ENCODE measurements at regions not wholly inside any gene's neighbourhood (a gene's known extent, or its start where the extent isn't known, plus 50 kb on each side); places are given as distances from the start of the nearest gene placed in this dataset.

DNA sequence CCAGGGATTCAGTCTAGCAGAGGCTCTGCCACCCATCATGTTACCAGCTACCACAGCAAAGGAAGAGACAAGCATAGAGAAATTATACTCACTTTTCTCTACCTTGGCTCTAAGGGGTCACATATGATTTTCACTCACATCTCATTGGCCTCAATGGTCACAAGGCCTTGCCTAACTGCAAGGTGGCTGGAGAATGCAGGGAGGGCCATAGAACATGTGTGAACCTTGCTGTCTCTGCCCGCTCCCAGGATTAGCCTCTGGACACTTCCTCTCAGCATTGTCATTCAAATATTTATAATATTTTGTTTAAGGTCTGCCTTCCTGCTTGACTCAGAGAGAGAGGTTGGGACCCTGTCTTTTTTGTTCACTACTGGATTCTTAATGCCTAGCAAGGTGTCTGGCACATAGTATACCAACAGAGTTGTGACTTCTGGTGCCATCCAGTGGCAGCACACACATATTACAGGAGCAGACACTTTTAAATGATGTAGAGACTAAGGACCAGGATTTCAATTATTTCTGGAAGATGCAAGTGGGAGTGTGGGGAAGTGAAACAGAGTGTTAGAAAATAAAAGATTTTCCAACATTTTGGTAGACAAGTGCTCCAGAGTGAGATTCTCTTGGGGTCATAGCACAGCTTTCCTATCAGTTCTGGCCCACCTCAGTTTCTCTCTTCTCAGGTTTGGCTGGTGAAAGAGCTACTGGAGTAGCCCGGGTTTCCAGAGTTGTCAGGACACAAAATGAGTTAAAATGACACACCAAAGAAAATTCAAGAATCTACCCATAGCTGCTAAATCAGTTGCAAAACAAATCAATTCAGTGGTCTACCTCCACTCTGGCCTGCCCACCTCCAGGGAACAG, 119.0 kb upstream of the RASGRP1 start:
- Histone ChIP-seq H3K4me3 (ENCODE audit: low read length) (no peak overlapping the region), H3K9me2 (ENCODE audit: insufficient read depth, low read length) (no peaks in the 10 kb centered on the region), H3K4me2 (ENCODE audit: low read length) (no peak overlapping the region), H3K9ac (ENCODE audit: low read length) (no peak overlapping the region), H3K79me2 (replicated peaks; ENCODE audit: insufficient read depth, low read length) (no peaks in the 10 kb centered on the region), H3K27me3 (ENCODE audit: insufficient read depth, low read depth, low read length) (no peaks in the 10 kb centered on the region), H3K9me3 (ENCODE audit: low read length) (no peaks in the 10 kb centered on the region), H3K36me3 (ENCODE audit: insufficient read depth, low read length) (no peaks in the 10 kb centered on the region), H3F3A (ENCODE audit: insufficient read depth, low read length, poor library complexity, severe bottlenecking) (no peaks in the 10 kb centered on the region), H4K20me1 (ENCODE audit: insufficient read depth) (no peaks in the 10 kb centered on the region), H3K27ac (ENCODE audit: low read length) (no peak overlapping the region), H2AFZ (ENCODE audit: low read depth, low read length) (no peak overlapping the region)
- peak; percentile 88 for TF ChIP-seq SMC3 (conservative IDR thresholded peaks at IDR 0.05; ENCODE audit: poor library complexity)
- TF ChIP-seq RAD21 (conservative IDR thresholded peaks at IDR 0.05), result peak; percentile 83
- no peak for TF ChIP-seq EZH2 (IDR thresholded peaks at IDR 0.05; ENCODE audit: borderline replicate concordance, insufficient read depth, low read length, poor library complexity, severe bottlenecking)
- no peak for TF ChIP-seq POLR2AphosphoS5 (IDR thresholded peaks at IDR 0.05)
- TF ChIP-seq EP300 (conservative IDR thresholded peaks at IDR 0.05; ENCODE audit: poor library complexity, severe bottlenecking), result no peak
- TF ChIP-seq, protein P1, sequence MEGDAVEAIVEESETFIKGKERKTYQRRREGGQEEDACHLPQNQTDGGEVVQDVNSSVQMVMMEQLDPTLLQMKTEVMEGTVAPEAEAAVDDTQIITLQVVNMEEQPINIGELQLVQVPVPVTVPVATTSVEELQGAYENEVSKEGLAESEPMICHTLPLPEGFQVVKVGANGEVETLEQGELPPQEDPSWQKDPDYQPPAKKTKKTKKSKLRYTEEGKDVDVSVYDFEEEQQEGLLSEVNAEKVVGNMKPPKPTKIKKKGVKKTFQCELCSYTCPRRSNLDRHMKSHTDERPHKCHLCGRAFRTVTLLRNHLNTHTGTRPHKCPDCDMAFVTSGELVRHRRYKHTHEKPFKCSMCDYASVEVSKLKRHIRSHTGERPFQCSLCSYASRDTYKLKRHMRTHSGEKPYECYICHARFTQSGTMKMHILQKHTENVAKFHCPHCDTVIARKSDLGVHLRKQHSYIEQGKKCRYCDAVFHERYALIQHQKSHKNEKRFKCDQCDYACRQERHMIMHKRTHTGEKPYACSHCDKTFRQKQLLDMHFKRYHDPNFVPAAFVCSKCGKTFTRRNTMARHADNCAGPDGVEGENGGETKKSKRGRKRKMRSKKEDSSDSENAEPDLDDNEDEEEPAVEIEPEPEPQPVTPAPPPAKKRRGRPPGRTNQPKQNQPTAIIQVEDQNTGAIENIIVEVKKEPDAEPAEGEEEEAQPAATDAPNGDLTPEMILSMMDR (IDR thresholded peaks at IDR 0.05; ENCODE audit: poor library complexity, severe bottlenecking), result peak; percentile 83

DNA sequence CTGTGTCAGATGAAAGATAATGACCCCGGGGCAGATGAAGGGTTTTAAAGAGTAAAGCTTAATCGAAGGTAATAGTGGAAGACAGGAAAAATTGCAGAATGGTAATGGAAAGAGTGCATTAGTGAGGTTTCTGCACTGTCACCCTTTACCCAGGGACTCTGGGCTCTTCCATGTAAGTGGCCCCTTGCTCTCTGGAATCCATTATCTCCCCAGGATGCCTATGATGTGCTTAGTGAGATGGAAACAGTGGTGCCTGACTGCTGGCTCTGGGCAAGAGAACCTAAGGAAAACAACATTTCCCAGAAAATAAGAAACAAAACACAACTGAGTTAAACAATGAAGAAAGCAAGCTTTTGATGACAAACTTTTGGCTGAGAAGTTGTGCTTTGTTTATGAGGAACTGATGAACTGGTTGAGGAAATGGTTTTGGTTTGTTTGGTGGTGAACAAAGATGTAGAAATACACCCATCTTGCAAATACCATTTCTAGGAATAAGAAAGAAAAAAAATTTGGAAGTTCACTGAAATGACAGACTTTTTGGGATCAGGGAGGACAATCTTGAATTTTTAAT, 119.9 kb upstream of the RASGRP1 start:
- no peak overlapping the region for H3K4me2 ChIP-seq (ENCODE audit: low read length)
- no peaks in the 10 kb centered on the region for H3K9me3 ChIP-seq (ENCODE audit: low read length)

More for the DNA sequence above, 119.9 kb upstream of the RASGRP1 start:
- H3K36me3 ChIP-seq (ENCODE audit: insufficient read depth, low read length), result no peaks in the 10 kb centered on the region
- no peak overlapping the region for H3K9ac ChIP-seq (ENCODE audit: low read length)
- no peak overlapping the region for H2AFZ ChIP-seq (ENCODE audit: low read depth, low read length)
- H3K27me3 ChIP-seq (ENCODE audit: insufficient read depth, low read depth, low read length), result no peaks in the 10 kb centered on the region
- H3K79me2 ChIP-seq (replicated peaks; ENCODE audit: insufficient read depth, low read length), result no peaks in the 10 kb centered on the region
- H3K4me3 ChIP-seq (ENCODE audit: low read length), result no peak overlapping the region
- H4K20me1 ChIP-seq (ENCODE audit: insufficient read depth), result no peaks in the 10 kb centered on the region
- no peaks in the 10 kb centered on the region for H3K9me2 ChIP-seq (ENCODE audit: insufficient read depth, low read length)
- H3K27ac ChIP-seq (ENCODE audit: low read length), result no peak overlapping the region
- TF ChIP-seq EZH2 (IDR thresholded peaks at IDR 0.05; ENCODE audit: borderline replicate concordance, insufficient read depth, low read length, poor library complexity, severe bottlenecking) (no peak), POLR2AphosphoS5 (IDR thresholded peaks at IDR 0.05) (peak; percentile 79), EP300 (conservative IDR thresholded peaks at IDR 0.05; ENCODE audit: poor library complexity, severe bottlenecking) (peak; percentile 46)
- TF ChIP-seq, protein P2, sequence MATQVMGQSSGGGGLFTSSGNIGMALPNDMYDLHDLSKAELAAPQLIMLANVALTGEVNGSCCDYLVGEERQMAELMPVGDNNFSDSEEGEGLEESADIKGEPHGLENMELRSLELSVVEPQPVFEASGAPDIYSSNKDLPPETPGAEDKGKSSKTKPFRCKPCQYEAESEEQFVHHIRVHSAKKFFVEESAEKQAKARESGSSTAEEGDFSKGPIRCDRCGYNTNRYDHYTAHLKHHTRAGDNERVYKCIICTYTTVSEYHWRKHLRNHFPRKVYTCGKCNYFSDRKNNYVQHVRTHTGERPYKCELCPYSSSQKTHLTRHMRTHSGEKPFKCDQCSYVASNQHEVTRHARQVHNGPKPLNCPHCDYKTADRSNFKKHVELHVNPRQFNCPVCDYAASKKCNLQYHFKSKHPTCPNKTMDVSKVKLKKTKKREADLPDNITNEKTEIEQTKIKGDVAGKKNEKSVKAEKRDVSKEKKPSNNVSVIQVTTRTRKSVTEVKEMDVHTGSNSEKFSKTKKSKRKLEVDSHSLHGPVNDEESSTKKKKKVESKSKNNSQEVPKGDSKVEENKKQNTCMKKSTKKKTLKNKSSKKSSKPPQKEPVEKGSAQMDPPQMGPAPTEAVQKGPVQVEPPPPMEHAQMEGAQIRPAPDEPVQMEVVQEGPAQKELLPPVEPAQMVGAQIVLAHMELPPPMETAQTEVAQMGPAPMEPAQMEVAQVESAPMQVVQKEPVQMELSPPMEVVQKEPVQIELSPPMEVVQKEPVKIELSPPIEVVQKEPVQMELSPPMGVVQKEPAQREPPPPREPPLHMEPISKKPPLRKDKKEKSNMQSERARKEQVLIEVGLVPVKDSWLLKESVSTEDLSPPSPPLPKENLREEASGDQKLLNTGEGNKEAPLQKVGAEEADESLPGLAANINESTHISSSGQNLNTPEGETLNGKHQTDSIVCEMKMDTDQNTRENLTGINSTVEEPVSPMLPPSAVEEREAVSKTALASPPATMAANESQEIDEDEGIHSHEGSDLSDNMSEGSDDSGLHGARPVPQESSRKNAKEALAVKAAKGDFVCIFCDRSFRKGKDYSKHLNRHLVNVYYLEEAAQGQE (IDR thresholded peaks at IDR 0.05; ENCODE audit: borderline replicate concordance), result peak; percentile 46
- TF ChIP-seq, protein P1 (IDR thresholded peaks at IDR 0.05; ENCODE audit: poor library complexity, severe bottlenecking), result no peak
- no peaks in the 10 kb centered on the region for H3F3A ChIP-seq (ENCODE audit: insufficient read depth, low read length, poor library complexity, severe bottlenecking)
